Loucy (cell line): ENCODE measurements at regions not wholly inside any gene's neighbourhood (a gene's known extent, or its start where the extent isn't known, plus 50 kb on each side); places are given as distances from the start of the nearest gene placed in this dataset.

Source experiments
- CTCF ChIP-seq: fragments of 200-600 bp; sonication (generic); conservative IDR thresholded peaks from 2 replicates; pipeline ENCODE4 v1.5.1; 2014; ENCODE audit warnings: mild to moderate bottlenecking, antibody characterized with exemption, low read length
- EZH2phosphoT487 ChIP-seq: fragments of 200-600 bp; IDR thresholded peaks from 2 replicates; pipeline ENCODE4 v1.6.1; 2018; ENCODE audit warnings: antibody characterized with exemption, mild to moderate bottlenecking, moderate library complexity, borderline replicate concordance

DNA sequence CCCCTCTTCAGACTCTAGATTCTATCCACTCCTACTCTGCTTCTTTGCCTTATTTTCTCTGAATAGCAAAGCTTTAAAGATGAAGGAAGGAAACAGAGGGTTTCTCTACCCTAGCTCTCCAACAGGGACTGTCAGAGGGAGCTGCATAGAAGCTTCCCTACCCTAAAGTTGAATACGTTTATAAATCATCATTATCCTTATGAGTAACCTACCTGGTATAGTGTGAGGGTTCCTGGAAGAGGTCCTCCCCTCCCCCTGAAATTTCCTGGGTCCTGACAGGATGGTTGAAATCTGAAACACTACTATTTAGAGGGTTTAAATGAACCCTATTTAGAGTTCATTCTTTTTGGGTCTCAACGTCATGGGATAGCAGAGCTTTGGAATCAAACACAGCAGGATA is 187.0 kb upstream of the RBPJ start:
- no peak for TF ChIP-seq CTCF
- no peak for TF ChIP-seq EZH2phosphoT487
